Retinal pigment epithelial cell (primary cell): ENCODE measurements at regions not wholly inside any gene's neighbourhood (a gene's known extent, or its start where the extent isn't known, plus 50 kb on each side); places are given as distances from the start of the nearest gene placed in this dataset.
A peak's percentile ranks its signal among the peaks of the same experiment; 100 is the strongest.

Experiments
- DNase-seq: peaks from one replicate; pipeline ENCODE4 v3.0.0-alpha.2; 2010; ENCODE audit warnings: low read depth
- H3K4me3 ChIP-seq: 2 replicates; pipeline ENCODE4 v1.5.1; 2011; ENCODE audit warnings: mild to moderate bottlenecking, low read length, control low read depth, moderate library complexity
- TF ChIP-seq, protein P1 (sequence below): conservative IDR thresholded peaks from 2 replicates; pipeline ENCODE4 v1.5.1; 2011; ENCODE audit warnings: low read depth, low read length, control low read depth, inconsistent platforms

DNA sequence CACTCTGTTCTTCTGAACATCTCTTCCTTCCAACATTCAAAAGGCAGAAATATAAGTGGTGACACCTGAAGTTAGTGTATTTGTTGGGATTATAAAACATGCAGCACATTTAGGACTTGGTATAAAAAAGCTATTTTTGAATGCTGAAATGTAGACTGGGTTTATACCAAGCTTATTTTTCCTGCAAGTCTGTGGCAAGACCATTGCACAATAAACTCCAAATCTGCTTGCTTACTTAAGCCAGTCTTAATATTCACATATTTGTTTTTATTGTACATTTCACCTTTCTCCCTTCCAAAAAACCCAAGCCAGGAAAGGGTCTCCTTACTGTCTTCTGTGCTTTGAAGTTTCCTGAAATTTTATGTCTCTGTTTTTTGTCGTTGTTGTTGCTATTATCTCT lies 63.7 kb downstream of the FHIP1A start:
- TF ChIP-seq, protein P1, sequence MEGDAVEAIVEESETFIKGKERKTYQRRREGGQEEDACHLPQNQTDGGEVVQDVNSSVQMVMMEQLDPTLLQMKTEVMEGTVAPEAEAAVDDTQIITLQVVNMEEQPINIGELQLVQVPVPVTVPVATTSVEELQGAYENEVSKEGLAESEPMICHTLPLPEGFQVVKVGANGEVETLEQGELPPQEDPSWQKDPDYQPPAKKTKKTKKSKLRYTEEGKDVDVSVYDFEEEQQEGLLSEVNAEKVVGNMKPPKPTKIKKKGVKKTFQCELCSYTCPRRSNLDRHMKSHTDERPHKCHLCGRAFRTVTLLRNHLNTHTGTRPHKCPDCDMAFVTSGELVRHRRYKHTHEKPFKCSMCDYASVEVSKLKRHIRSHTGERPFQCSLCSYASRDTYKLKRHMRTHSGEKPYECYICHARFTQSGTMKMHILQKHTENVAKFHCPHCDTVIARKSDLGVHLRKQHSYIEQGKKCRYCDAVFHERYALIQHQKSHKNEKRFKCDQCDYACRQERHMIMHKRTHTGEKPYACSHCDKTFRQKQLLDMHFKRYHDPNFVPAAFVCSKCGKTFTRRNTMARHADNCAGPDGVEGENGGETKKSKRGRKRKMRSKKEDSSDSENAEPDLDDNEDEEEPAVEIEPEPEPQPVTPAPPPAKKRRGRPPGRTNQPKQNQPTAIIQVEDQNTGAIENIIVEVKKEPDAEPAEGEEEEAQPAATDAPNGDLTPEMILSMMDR: no peak
- no peak overlapping the region for H3K4me3 ChIP-seq
- no peak for DNase-seq

DNA sequence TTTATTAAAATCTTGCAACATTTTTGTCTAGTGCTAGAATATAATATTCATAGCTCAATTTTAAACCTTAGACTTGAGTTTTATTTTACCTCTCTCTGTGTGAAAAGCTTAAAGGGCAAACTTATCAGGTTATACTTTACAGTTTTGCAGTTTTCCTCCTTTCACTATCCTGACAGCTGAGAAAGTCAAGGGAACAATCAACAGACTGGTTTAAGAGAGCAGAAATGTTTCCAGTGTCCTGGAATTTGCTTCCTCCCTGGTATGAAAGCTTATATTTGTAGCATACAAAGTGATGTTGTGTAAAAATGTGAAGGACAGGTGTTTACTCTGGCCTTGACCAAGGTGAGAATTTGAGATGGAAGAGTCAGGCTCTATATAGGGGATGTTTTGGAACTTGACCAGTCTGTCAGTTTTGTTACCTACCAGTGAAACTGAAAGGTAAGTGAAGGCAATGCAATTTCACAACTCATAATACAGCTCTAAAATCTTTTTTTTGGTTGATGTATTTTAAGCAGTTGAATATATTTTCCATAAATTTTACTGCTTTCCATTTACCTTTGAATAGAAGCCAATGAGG lies 64.6 kb downstream of the FHIP1A start:
- DNase-seq: no peak

DNA sequence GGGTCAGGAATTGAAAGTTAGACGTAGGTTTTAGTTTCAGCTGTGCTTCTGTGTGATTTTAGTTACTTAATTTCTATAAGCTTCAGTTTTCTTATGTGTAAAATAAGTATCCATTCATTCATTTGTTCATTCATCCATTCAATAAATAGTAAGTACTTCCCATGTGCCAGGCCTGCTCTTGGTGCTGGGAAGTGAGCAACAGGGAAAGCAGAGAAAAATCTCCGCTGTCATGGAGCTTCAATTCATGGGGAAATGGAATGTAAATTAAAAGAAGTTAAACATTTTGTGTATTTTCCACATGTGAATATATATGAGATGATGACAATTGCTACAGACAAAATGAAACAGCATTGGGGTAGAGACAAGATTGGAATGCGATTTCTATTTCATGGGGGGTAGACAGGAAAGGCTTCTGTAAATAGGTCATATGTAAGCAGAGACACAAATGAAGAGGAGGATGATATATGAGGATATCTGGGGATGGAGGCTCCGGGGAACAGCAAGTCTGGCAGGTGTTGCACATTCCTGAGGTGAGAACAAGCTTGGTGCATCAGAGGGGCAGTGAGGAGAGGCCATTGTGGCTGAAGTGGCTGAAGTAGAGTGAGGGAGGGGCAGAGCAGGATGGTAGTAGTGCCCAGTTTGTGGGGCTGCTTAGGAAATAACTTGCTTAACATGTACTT lies 66.2 kb downstream of the FHIP1A start:
- no peak for DNase-seq
- H3K4me3 ChIP-seq: no peak overlapping the region
- TF ChIP-seq, protein P1: no peak

More for the DNA sequence above, 64.6 kb downstream of the FHIP1A start:
- TF ChIP-seq, protein P1: no peak
- H3K4me3 ChIP-seq: no peak overlapping the region

DNA sequence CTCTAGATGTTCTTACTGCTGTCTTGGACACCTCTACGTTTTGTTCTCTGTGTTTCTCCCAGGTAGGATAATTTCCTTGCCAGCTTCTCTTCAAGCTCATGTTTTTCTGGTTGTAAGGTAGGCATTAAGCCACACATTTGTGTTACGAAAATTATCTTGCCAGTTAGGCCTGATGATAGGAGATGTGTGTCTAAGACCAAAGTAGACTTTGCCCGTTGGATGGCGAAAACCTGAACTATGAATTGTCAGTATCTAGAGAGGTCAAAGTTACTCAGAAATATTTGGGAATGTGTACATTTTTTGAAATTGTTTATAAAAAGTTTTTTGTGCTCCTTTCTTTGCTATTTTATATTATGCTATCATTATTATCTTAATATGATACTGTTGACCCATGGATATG lies 72.8 kb downstream of the FHIP1A start:
- TF ChIP-seq, protein P1: no peak
- no peak overlapping the region for H3K4me3 ChIP-seq
- DNase-seq: no peak

DNA sequence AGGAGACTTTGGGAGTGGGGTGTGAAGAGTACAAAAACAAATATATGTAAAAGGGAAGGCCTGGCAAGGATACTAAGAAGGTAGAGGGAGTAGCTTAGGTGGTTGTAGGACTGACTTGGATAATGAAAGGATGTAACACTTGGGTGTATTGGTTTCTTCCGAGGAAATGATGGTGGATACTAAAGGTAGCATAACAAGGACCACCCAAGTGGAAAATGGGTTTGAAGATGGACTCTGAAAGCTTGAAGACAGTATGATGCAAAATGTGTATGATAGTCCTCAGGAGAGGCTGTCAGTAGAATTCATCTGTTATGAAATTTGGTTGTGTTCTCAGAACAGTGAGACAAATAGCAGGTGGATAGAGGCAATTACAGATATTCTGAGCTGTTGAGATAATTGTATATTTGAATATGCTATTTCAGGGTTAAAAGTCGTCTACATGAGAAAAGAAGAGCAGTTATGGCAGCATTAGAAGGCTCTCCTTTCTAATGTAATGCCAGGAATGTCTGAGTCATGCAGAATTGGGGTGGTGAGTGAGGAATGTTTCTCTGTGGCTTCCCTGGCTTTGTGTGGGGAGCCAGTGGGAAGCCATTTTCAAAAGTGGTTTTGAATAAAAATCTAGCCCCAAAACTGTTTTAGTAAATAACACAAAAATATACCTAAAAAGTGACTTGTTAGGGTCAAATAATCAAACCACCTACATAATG lies 75.6 kb downstream of the FHIP1A start:
- DNase-seq: peak; percentile 76
- TF ChIP-seq, protein P1: no peak
- no peak overlapping the region for H3K4me3 ChIP-seq

DNA sequence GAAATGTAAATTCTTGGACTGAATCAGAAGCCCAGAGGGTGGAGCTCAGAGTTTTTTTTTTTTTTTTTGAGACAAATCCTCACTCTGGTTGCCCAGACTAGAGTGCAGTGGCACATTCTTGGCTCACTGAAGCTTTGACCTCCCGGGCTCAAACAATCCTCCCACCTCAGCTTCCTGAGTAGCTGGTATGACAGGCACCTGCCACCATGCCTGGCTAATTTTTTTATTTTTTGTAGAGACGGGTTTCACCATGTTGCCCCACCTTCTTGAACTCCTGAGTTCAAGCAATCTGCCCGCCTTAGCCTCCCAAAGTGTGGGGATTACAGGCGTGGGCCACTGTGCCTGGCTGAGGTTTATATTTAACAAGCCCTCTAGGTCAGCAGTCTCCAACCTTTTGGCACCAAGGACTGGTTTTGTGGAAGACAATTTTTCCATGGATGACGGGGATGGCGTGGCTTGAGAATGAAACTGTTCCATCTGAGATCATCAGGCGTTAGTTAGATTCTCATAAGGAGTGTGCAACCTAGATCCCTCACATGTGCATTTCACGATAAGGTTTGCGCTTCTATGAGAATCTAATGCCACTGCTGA lies 76.7 kb downstream of the FHIP1A start:
- H3K4me3 ChIP-seq: no peak overlapping the region
- TF ChIP-seq, protein P1: no peak
- peak; percentile 70 for DNase-seq
